KMS-11 (cell line): ENCODE measurements at regions not wholly inside any gene's neighbourhood (a gene's known extent, or its start where the extent isn't known, plus 50 kb on each side); places are given as distances from the start of the nearest gene placed in this dataset.

Experiments
- H2AFZ ChIP-seq: fragments of 200-600 bp; sonication (generic); 2 replicates; pipeline ENCODE4 v1.6.1; 2016; ENCODE audit warnings: antibody characterized with exemption, mixed run types, low read depth
- H3K27ac ChIP-seq: fragments of 200-600 bp; sonication (generic); 2 replicates; pipeline ENCODE4 v1.6.1; 2016; ENCODE audit warnings: mild to moderate bottlenecking, mixed run types
- H3K27me3 ChIP-seq: fragments of 200-600 bp; sonication (generic); 2 replicates; pipeline ENCODE4 v1.6.1; 2017; ENCODE audit warnings: mild to moderate bottlenecking, low read depth, mixed run types, moderate library complexity; ENCODE audit not compliant: insufficient read depth
- H3K36me3 ChIP-seq: fragments of 200-600 bp; sonication (generic); 2 replicates; pipeline ENCODE4 v1.6.1; 2017; ENCODE audit warnings: mild to moderate bottlenecking, mixed run types; ENCODE audit not compliant: insufficient read depth
- H3K4me1 ChIP-seq: fragments of 200-600 bp; sonication (generic); 2 replicates; pipeline ENCODE4 v1.6.1; 2016; ENCODE audit warnings: mild to moderate bottlenecking, low read depth, mixed run types; ENCODE audit not compliant: poor library complexity, severe bottlenecking
- H3K4me2 ChIP-seq: fragments of 200-600 bp; sonication (generic); 2 replicates; pipeline ENCODE4 v1.7.0; 2016; ENCODE audit warnings: mild to moderate bottlenecking, mixed run types
- H3K4me3 ChIP-seq: fragments of 200-600 bp; sonication (generic); IDR thresholded peaks from 2 replicates; pipeline ENCODE4 v1.6.1; 2017; ENCODE audit warnings: low read depth, low read length, mixed read lengths; ENCODE audit not compliant: insufficient read depth
- H3K79me2 ChIP-seq: fragments of 200-600 bp; sonication (generic); 2 replicates; pipeline ENCODE4 v1.6.1; 2016; ENCODE audit warnings: low read depth, mixed run types; ENCODE audit not compliant: insufficient read depth
- H3K9ac ChIP-seq: fragments of 200-600 bp; sonication (generic); 2 replicates; pipeline ENCODE4 v1.6.1; 2016; ENCODE audit warnings: mild to moderate bottlenecking, mixed run types
- H4K20me1 ChIP-seq: fragments of 200-600 bp; sonication (generic); 2 replicates; pipeline ENCODE4 v1.6.1; 2016; ENCODE audit warnings: mild to moderate bottlenecking, mixed run types; ENCODE audit not compliant: insufficient read depth
- CTCF ChIP-seq: fragments of 200-600 bp; sonication (generic); conservative IDR thresholded peaks from 2 replicates; pipeline ENCODE4 v1.6.1; 2017; ENCODE audit warnings: low read depth, mild to moderate bottlenecking, antibody characterized with exemption, low read length, moderate library complexity, mixed read lengths

GRCh38 chr6:23403460-23403859 lies 722.6 kb upstream of the NRSN1 start:
- no peak overlapping the region for H3K4me2 ChIP-seq
- no peak overlapping the region for H2AFZ ChIP-seq
- no peak overlapping the region for H3K9ac ChIP-seq
- TF ChIP-seq CTCF, result no peak
- no peak overlapping the region for H3K4me3 ChIP-seq
- H3K27ac ChIP-seq, result no peak overlapping the region
- no peaks in the 10 kb centered on the region for H3K4me1 ChIP-seq
- no peaks in the 10 kb centered on the region for H4K20me1 ChIP-seq
- no peaks in the 10 kb centered on the region for H3K79me2 ChIP-seq
- no peaks in the 10 kb centered on the region for H3K27me3 ChIP-seq
- H3K36me3 ChIP-seq, result no peaks in the 10 kb centered on the region

GRCh38 chr6:23409531-23409930 lies 716.5 kb upstream of the NRSN1 start:
- Histone ChIP-seq H3K27ac (no peak overlapping the region), H3K9ac (no peak overlapping the region), H3K4me2 (no peak overlapping the region), H3K79me2 (no peaks in the 10 kb centered on the region), H3K36me3 (no peaks in the 10 kb centered on the region), H3K27me3 (no peaks in the 10 kb centered on the region), H3K4me3 (no peak overlapping the region), H2AFZ (no peak overlapping the region), H3K4me1 (peaks cover 10% of the 10 kb centered on the region), H4K20me1 (no peaks in the 10 kb centered on the region)
- TF ChIP-seq CTCF, result no peak

- Histone ChIP-seq H3K79me2 (no peaks in the 10 kb centered on the region), H3K4me3 (no peak overlapping the region), H3K36me3 (no peaks in the 10 kb centered on the region), H3K4me1 (peaks cover 10% of the 10 kb centered on the region), H3K27ac (no peak overlapping the region), H3K4me2 (no peak overlapping the region), H2AFZ (no peak overlapping the region), H4K20me1 (no peaks in the 10 kb centered on the region), H3K9ac (no peak overlapping the region), H3K27me3 (no peaks in the 10 kb centered on the region)
- no peak for TF ChIP-seq CTCF
Measured at GRCh38 chr6:23410439-23410838, 715.6 kb upstream of the NRSN1 start.

GRCh38 chr6:23412770-23413169 lies 713.2 kb upstream of the NRSN1 start:
- no peak overlapping the region for H3K4me2 ChIP-seq
- H3K27me3 ChIP-seq, result no peaks in the 10 kb centered on the region
- no peak overlapping the region for H3K4me3 ChIP-seq
- H2AFZ ChIP-seq, result no peak overlapping the region
- no peak overlapping the region for H3K27ac ChIP-seq
- no peak overlapping the region for H3K9ac ChIP-seq
- no peak for TF ChIP-seq CTCF
- H4K20me1 ChIP-seq, result no peaks in the 10 kb centered on the region
- no peaks in the 10 kb centered on the region for H3K79me2 ChIP-seq
- H3K4me1 ChIP-seq, result peaks cover 10% of the 10 kb centered on the region
- H3K36me3 ChIP-seq, result no peaks in the 10 kb centered on the region
